Inflammatory macrophage treated with lipopolysaccharide for 1 hour (primary cell): ENCODE measurements at regions not wholly inside any gene's neighbourhood (a gene's known extent, or its start where the extent isn't known, plus 50 kb on each side); places are given as distances from the start of the nearest gene placed in this dataset.

ENCODE experiments used
- DNase-seq, 2 donors: peaks; one replicate each; pipeline ENCODE4 v3.0.0-alpha.2; 2020 to 2022

DNA sequence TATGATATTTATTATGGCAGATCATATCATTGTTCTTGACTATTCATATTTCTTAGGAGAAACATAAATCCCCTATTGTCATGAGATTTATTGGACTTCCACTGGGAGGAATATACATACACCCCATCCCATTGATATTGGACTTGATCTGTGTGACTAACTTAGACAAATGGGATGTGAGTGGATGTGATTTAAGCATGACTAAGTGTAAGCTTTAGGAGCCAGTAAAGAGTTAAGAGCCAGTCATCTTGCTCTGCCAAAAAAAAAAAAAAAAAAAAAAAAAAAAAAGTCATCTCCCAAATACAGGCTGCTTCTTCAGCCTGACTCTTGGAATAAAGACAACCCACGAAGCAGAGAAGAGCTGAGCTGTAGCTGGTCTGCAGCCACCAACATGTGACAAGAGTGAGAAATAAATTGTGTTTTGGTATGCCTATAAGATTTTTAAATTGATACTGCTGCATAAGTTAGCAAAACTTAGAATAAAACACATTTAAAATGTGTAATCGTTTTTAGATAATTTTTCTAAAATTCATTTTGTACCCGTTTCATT is 595.0 kb upstream of the LRRC4C start:
- DNase-seq: no peak

DNA sequence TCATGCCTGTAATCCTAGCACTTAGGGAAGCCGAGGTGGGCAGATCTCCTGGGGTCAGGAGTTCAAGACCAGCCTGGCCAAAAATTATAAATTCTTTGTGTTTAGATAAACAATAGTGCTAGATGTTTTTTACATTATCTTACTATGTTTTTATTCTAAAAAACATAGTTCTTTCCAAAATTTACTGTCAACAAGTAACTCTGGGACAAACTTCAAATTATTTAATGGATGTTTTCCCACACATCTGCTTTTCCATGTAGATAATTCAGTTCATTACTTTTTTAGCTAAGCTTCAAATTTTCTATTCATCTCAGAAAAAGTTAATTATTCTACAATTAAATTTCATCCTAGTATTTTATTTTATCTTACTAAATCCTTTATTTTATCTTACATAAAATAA is 596.2 kb upstream of the LRRC4C start:
- no peak for DNase-seq

DNA sequence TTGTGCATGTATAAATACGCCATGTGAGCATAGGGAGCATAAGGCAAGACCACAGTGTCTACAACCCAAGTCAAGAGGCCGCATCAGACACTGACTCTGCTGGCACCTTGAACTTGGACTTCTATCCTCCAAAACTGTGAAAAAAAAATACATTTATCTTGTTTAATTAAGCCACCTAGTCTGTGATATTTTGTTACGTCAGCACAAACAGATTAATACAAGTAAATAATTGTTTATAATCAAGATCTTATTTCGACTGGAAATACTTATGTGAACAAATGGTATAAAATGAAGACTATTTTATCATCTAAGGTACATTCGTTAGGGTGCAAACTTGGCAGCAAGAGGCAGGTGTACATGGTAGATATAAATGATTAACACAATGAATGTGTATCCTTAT is 599.3 kb upstream of the LRRC4C start:
- no peak for DNase-seq

DNA sequence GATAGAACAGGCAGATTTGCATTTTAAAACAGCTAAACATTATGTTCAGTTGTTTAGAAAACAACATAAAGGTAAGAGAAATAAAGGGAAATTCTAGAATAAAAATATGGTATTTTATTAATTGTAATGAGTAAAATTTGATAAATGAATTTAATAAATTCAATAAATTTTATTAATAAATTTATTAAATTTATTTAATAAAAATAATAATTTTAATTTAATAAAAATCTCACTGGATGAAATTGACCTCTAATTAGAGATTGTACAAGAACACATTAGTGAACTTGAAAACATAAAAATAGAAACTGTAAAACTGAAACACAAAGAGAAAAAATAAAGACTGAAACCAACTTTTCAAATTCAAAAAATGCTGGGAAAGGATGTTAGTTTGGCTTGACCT is 605.7 kb upstream of the LRRC4C start:
- DNase-seq: no peak

DNA sequence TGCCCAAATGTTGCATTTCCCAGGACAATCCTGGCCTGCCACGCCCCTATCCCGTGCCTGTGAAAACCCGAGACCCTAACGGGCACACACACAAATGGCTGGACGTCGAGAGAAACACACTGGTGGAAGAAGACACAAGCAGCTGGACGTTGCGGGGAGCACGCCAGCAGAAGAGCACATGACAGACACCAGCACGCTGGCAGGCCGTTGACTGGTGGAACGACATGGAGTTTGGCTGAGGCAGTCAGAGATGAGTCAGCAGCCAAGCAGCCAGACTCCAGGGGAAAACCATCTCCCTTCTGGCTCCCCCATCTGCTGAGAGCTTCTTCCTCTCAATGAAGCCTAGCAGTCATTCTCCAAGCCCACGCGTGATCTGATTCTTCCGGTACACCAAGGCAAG is 606.7 kb upstream of the LRRC4C start:
- no peak for DNase-seq

DNA sequence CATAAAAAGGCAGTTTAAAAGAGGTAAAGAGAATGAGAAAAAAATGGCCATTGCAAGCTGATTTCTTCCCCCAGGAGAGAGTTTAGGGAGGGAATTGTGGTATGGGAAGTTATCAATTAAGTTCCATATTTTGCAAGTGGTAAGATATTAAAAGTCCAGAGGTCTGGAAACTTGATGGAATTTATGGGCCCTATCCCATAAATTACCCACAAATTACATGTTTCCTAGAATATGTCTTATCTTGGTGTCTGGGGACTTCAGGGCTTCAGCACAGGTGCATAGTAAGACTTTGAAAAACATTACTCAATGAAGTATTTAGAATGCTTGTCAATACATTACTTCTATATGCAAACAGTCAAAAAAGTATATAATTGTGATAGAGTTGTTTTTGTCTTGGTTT is 614.9 kb upstream of the LRRC4C start:
- no peak for DNase-seq

DNA sequence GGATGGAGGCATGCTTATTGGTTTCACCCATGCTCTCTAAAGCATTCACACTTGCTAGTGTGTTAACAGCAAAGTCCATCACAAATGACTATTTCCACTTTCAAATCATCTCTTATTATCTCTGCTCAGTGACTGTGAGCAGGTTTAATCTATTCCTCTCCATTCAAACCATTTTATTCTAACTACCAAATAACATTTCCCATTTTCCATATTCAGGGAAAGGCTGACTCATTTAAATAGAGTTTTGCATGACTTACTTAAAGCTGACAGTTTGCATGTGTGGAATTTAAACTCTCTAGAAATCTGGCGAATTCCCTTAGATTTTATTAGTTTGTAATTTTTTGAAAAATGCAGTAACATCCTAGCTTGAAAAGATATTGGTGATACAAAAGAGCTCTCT is 615.7 kb upstream of the LRRC4C start:
- no peak for DNase-seq

DNA sequence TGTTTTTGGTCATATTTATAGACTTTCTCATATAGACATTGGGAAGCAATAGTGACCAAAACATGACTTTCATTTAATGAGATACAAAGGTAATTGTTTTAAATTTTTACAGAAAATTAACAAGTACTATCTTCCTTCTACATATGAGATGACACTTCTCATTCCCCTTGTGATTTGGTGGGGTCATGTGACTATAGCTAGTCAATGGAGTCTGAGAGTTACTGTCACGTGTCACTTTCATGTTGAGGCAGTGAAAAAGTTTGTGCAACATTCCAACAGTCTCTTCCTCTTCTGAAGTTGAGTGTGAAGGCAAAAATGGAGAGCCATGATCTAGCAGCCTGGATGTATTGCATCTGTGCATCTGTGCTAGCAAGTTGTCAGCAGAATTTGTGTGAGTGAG is 618.3 kb upstream of the LRRC4C start:
- DNase-seq: no peak

DNA sequence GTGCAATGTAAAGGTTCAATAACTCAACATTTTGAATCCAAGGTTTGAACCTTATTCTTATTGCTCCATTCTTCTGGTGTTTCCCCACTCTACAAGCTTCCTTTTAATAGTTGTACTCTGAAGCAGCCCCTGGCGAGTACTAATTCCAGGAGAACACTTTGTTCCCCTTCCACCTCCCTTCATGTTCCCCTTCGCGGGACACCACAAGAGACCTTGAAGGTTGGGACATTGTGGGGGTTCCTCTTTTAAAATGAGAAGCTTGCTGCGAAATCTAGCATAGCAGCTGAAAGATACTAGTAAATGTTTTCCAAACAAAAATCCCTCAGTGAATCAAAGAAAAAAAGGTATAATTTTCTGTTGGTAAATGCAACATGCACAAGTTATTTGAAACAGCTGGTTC is 626.3 kb upstream of the LRRC4C start:
- no peak for DNase-seq

DNA sequence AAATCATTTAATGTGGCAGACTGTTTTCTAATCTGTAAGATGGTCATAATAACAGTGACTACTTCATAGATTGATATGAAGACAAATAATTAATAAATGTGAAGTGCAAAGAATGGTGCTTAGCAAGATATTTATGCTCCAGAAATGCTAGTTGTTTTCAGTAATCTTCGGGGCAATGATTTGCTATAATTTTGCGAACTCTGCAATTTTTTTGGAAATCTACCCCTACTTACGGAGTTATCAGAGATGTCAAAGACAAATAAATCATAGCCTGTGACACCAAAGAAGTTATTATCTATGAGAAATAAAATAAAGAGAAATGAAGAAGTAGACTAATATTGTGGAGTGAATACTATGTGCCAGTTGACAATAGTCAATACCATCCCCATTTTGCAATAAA is 634.1 kb upstream of the LRRC4C start:
- DNase-seq: no peak

DNA sequence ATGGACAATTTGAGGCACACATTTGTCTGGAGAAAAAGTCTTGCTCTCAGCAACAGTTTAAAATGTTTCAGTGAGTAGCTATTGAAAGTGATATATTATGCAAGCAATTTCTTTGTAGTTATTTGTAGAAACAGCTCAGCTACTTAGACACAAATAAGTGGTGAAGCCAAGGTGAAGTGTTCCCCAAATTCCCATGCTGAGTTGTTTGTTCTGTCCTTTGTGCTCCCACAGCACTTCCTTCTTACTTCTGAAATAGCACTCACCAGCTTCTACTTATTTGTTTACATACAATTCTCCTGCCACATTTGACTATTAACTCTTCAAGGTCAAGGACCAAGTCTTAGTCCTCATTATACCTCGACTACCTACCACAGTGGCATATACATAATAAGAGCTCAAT is 638.6 kb upstream of the LRRC4C start:
- no peak for DNase-seq

DNA sequence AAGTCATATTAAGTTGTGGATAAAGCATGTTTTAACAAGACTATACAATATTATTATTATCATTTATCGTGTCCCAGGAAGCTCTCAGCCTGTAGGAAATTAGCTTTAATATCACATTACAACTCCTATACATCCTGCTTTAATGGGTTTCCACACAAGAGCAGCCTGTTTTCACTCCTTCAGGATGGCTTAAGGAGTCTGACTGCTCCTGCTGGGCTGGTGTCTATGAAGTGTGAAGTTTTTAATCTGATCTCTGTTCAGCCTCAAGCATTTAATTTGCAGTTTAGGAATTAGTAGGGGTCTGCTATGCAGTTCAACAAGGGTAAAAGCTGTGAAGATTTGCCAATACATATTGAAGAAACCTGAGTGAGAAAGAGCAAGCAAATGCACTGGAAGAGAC is 653.4 kb upstream of the LRRC4C start:
- no peak for DNase-seq

DNA sequence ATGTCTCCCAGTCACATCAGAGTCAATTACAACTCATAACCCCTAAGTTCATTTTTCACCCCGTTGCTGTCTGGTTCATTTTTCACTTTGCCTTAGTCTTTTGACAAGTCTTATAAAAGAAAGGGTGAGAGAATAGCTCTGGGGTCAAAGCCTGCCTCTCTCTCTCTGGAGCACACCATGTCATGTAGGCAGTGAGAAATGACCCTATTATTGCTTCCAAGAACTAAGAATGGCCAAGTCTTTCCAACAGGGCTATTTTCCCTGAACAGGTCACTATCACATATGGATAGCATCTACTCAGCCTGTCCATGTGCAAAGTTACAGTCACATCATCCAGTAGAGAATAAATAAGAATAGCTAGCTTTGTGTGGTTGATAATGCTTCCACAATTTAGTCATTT is 655.5 kb upstream of the LRRC4C start:
- no peak for DNase-seq

DNA sequence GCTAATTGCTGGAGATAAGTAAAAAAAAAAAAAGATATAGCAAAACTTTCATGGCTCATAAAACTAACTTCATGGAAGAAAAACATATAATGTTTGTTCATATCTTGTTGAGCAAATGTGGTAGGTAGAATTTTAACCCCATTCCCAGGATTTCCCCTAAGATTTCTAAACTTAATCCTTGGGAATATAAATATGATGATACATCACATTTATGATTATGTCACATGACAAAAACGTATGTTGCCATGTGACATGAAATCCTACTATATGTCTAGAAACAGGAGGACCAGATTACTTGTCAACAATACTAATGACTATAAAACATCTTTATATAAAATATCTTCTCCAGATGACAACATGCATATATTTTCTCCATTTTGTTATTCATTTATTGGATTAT is 679.0 kb upstream of the LRRC4C start:
- DNase-seq: no peak

DNA sequence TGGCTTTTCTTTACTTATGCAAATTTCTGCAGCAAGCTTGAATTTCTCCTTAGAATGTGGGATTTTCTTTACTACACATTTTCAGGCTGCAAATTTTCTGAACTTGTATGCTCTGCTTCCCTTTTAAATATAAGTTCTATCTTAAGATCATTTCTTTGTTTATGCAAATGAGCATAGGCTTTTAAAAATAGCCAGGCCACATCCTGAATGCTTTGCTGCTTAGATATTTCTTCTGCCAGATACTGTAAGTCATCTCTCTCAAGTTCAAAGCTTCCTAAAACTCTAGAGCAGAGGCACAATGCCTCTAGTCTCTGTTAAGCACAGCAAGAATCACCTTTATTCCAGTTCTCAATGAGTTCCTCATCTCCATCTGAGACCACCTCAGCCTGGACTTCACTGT is 685.9 kb upstream of the LRRC4C start:
- no peak for DNase-seq

DNA sequence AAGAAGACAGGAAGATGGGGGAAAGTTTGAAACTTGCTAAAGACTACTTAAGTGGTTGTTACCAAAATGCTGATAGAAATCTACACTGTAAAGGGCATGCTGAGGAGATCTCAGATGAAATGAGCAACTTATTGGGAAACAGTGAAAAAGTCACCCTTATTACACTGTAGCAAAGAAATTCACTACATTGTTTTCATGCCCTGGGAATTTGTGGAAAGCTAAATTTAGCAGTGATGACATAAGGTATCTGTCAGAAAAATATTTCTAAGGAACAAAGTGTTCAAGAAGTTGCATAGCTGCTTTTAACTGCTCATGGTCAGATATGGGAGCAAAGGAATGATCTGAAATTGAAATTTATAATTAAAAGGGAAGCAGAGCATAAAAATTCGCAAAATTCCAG is 702.4 kb upstream of the LRRC4C start:
- DNase-seq: no peak

DNA sequence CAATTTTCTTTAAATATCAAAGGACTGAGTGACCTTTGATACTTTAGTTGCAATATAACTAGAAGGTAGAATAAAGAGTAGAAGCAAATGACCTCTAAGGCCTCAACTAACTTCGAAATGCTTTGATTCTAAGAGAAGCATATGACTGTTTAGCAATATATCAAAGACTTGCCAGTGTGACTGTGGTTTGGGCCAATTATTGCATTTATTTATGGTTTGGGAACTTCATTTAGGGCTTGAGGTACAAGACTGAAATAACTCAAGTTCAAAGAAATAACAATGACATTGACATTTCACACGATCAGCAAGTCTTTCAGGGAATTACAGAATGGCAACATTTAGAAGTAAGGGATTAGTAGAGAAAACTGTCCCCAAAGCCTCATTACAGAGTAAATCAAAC is 709.7 kb upstream of the LRRC4C start:
- DNase-seq: no peak

DNA sequence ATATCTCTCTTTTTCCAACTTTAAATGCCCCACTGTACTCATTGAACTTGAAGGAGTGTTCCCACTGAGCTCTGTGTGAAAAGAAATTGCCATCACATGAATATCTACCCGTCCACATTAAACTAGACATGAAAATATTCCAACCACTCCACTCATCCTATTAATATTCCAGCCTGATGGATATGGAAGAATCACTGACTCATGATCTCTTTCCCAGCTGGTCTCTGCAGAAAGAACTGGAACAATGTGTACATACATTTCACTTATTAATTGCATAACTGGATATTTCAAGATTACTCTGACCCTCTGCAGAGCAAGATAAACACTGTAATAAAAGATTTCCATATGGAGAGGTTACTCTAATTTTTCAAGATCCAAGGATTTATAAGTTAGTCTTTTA is 711.1 kb upstream of the LRRC4C start:
- no peak for DNase-seq

DNA sequence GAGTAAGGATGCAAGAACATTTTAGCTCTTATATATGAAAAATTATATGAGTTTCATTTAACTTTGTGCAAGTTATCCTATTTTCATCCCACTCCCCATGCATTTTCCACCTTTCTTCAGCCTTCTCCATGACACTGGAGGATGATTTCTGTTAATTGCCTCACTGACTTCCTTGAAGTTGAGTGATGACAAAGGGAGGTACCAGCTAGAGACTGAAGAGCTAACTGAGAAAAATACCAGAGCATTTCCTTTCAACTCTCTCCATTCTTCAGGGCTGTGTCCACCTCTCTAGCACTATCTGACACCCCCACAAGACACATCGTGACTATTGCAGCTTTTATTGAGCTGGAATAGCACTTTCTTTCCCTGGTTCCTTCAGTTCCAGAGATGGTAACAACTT is 711.6 kb upstream of the LRRC4C start:
- DNase-seq: no peak

DNA sequence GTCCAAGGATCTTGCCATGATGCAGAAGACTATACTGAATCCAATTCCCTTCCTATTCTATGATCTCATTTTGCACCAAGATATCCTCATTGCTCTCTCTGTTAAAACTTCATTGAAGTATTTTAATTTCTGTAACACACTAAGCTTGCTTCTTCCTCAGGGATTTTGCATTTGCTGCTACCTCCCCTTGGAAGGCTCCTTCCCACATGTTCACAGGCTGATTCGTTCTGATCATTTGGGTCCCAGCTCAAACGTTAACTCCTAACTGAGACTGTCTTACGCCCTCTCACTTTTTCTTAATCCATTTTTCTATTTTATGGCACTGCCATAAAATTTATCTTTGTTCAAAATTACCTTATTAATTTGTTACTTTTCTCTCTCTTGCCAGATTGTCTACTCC is 713.0 kb upstream of the LRRC4C start:
- no peak for DNase-seq

DNA sequence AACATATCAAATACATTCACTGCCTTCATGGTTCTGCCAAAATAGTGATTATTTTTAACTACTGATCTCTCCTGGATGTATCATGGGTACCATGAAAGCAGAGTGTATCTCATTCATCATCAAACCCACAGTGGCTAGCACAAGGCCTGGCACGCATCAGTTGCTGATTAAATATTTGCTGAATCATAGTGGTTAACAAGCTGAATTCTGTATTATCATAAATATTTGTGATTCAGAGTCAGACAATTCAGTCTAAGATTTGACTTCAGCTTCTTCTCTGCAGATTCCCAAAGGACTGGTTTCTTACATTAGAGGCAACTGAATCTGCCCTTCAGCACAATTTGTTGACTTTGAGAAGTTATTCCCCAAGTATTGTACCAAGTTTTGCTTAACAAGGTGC is 715.8 kb upstream of the LRRC4C start:
- no peak for DNase-seq

DNA sequence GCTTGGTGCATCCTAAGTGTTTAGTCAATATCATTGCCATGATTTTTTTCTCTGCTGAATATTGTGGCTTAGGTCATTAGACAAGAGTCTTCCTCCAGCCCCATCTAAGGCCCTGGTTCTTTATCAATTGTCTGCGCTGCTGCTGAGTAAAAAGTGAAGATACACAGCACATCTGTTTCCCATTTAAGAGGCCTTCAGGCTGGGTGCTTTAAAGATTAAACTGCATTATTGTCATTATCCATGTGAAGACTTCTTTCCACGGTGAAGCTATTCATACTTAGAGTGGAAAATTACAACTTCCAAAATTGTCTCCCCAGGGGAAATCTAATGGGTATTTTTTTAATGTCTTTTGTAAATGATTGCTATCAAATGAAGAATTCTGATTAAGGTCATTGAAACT is 719.8 kb upstream of the LRRC4C start:
- no peak for DNase-seq

DNA sequence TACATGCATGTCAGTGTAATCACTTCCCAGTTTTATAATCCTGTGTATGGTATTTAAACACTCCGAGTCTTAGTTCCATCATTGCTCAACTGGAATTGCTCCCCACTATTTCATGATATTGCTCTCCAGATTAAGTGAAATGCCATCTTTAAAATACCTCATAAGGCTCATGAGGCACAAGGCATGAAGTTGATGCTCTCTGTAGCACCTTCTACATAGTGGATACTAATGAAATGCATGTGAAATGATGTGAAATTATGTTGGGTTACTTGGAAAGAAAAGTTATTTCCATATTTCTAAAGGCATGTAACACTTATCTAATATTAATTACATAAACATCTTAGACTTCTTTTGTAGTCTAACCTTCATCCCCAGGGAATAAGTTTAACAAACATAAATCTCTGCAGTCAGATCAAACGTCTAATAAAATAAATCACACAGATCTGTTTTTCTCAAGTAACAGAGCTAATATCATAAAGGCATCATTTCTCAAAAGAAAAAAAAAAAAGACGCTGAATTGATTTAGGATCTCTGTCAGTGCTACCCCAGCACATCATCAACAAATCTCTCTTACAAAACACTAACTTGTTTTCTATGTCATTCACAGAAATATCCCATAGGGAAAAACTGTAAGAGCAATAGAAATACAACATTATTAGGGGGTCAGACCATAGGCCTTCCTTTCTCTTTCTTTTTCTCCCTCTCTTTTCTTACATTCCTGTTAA is 736.0 kb upstream of the LRRC4C start:
- DNase-seq: no peak

DNA sequence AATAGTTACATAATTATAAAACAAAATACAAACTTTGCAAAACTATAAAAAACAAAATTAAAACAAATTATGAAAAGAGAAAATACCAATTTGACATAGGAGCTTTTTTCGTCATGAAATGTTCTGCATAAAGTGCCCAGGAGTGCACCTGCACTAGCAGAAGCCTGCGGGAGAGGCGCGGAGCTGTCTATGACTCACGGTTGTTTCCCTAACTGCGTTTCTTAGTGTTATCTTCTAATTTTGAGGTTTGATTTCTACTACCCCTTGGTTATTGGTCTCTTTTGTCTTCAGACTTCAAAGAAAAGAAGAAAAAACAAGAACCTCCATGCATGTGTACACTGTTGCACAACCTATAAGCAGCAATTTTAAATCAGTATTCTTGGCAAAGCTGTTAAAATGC is 740.9 kb upstream of the LRRC4C start:
- DNase-seq: no peak

DNA sequence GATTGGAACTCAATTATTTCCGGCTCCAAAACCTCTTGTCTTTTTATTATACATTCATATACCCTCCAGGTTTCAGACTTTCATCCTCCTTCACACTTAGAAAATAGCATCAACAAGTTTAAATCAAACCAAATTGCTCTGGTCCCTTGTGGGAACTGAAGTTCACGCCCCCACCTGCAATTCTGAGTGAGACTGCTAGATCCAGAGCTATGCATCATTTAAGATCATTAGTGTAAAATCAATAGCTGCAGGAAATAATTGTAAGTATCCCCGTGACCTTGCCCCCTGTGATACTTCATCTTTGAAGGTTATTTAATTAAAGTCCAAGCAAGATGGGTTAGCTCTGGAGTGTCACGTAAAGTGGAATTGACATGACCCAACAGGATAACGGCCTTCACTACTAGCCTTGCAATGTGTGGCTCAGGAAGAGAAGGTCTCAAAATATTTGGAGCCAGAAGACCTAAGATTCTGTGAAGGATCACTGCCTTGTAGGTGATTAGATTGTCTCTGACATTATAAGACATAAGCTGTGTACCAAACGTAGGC is 742.2 kb upstream of the LRRC4C start:
- DNase-seq: no peak
